ENCODE measurements at regions not wholly inside any gene's neighbourhood (a gene's known extent, or its start where the extent isn't known, plus 50 kb on each side); places are given as distances from the start of the nearest gene placed in this dataset.
A peak's percentile ranks its signal among the peaks of the same experiment; 100 is the strongest.

DNA sequence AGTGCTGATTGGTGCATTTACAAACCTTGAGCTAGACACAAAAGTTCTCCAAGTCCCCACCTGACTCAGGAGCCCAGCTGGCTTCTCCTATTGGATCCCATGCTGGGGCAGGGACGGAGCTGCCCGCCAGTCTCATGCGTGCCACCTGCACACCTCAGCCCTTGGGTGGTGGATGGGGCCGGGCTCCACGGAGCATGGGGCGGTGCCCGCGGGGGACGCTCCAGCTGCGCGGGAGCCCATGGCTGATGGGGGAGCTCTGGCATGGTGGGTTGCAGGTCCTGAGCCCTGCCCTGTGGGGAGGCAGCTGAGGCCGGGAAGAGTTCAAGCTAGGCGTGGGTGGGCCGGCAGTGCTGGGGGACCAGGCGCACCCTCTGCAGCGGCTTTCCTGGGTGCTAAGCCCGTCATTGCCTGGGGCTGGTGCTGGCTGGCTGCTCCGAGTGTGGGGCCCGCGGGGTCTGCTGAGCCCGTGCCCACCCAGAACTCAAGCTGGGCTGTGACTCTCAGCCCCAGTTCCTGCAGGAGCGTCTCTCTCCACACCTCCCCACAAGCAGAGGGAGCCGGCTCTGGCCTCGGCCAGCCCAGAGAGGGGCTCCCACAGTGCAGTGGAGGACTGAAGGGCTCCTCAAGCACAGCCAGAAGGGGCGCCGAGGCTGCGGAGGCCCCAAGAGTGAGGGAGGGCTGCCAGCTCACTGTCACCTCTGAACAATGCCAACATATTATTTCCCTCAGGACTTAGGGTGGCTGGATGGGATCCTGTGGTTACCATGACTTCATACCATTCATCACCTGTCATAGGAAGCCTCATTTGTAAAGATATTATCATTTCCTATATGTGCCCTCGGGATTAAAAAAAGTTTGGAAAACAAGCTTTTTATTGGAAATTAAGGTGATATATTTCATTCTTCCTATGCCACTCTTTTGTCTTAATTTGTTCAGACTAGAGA lies 688.7 kb downstream of the ETS1 start:
- Mint-ChIP-seq H3K36me3 (ENCODE audit: insufficient read depth) (no peaks in the 10 kb centered on the region), H3K27me3 (ENCODE audit: low read depth) (no peaks in the 10 kb centered on the region), H3K9me3 (no peaks in the 10 kb centered on the region), H3K4me1 (ENCODE audit: low read depth) (no peaks in the 10 kb centered on the region), H3K4me3 (no peak overlapping the region)
- no peak for DNase-seq
- ATAC-seq, result no peak

DNA sequence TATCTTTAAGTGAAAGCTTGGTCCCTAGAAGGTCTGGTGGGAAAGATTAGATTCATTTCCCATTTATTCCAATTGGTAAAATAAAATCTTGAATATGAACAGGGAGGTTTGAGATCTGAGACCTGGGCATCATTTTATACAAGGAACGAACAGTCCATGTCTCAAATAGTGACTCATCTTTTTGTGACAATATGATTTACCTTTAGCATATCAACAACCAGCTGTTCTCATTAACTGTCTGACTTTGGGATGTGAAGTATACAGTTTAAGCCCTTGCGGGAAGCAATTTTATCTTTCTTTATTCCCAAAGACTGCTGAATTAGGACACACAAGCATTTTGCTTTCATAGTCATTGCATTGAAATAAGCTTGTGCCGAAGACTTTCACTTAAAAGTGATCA lies 691.6 kb downstream of the ETS1 start:
- no peaks in the 10 kb centered on the region for H3K27me3 Mint-ChIP-seq (ENCODE audit: low read depth)
- DNase-seq (no peak), ATAC-seq (no peak)
- no peak overlapping the region for H3K4me3 Mint-ChIP-seq
- no peaks in the 10 kb centered on the region for H3K36me3 Mint-ChIP-seq (ENCODE audit: insufficient read depth)
- no peaks in the 10 kb centered on the region for H3K4me1 Mint-ChIP-seq (ENCODE audit: low read depth)
- no peaks in the 10 kb centered on the region for H3K9me3 Mint-ChIP-seq

DNA sequence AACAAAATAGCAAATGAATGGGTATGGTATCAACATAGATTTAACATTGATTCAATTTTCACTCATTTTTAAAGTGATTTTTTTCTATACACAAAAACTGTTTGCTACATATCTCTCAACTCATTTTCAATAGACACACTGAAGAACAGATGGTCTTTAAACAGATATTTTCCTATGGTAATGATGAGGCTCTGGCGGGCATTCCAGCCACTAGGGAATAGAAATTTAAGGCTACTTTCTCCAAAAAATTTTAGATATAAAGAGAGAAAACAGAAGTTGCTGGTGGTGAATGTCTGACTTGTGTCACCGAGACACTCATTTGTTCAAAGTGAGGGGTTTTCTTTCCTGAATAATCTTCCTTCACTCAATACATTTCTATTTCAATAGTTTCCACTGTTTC lies 693.0 kb downstream of the ETS1 start:
- ATAC-seq, result no peak
- Mint-ChIP-seq H3K9me3 (no peaks in the 10 kb centered on the region), H3K4me3 (no peak overlapping the region), H3K36me3 (ENCODE audit: insufficient read depth) (no peaks in the 10 kb centered on the region), H3K27me3 (ENCODE audit: low read depth) (peaks cover 5% of the 10 kb centered on the region), H3K4me1 (ENCODE audit: low read depth) (no peaks in the 10 kb centered on the region)
- no peak for DNase-seq

DNA sequence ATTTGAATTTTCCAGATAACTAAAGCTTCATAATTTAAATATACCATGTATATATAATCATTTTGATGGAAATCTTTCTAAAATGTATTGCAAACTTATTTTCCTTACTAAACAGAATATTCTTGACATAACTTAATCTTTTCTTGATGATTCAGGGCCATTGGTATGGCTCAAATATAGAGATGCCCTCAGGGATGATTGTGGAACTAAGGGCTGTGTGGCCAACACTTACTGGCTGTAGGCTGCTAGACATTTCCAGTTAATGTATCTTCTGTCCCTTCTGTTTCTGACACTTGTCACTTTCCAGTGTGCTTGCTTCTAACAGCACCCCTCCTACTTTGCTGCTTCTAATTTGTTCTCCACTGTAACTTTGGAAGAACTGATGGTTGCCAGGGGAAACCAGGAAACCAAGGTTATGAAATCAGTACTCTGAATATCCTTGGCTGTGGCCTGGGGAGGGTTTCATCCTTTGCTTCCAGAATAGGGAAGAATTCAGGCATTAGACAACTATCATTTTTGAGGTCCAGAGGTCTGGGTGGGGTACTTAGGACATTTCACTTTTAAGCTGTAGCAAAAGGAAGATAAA lies 697.2 kb downstream of the ETS1 start:
- Mint-ChIP-seq H3K27me3 (ENCODE audit: low read depth) (peaks cover 11% of the 10 kb centered on the region), H3K4me1 (ENCODE audit: low read depth) (no peaks in the 10 kb centered on the region), H3K9me3 (peaks cover 9% of the 10 kb centered on the region), H3K36me3 (ENCODE audit: insufficient read depth) (no peaks in the 10 kb centered on the region), H3K4me3 (no peak overlapping the region)
- DNase-seq (no peak), ATAC-seq (no peak)

DNA sequence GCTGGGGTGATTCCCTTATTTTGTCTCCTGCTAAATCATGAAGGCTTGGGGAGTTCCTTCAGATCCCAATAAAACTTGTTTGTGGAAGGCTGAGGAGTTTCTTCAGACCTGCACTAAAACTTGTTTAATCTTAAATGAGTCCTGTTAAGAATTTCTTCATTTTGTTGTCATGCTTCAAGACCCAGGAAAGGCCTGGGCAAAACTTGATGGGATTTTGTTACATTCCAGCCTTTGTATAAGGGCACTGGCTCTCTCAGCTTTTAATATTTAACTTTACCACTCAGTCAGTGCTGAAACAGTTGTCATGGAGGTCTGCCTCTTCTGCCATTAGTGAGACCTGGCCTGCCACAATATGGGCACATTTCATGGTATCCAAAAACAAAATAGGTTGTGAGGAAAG lies 699.0 kb downstream of the ETS1 start:
- DNase-seq, result no peak
- no peak overlapping the region for H3K4me3 Mint-ChIP-seq
- no peaks in the 10 kb centered on the region for H3K4me1 Mint-ChIP-seq (ENCODE audit: low read depth)
- H3K36me3 Mint-ChIP-seq (ENCODE audit: insufficient read depth), result no peaks in the 10 kb centered on the region
- peaks cover 11% of the 10 kb centered on the region for H3K27me3 Mint-ChIP-seq (ENCODE audit: low read depth)
- no peak for ATAC-seq
- peaks cover 9% of the 10 kb centered on the region for H3K9me3 Mint-ChIP-seq

DNA sequence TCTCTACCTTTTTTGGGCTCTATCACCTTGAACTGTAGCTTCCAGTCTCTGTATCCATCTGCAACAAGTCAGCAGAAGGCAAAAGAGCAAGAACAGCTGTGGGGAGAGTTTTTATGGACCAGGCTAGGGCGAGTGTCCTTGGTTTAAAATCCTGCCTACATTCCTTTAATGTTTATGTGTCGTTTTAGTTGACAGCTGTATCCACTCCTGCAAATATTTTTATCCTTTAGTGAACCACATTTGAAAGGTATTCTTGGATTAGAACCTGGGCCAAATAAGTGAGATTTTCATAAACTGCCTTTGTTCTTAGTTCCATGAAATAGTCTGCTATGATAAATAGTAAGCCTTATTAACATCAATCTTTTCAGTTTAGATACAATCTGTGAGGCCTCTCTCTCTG lies 712.2 kb downstream of the ETS1 start:
- ATAC-seq (no peak), DNase-seq (no peak)
- H3K27me3 Mint-ChIP-seq (ENCODE audit: low read depth), result peaks cover 19% of the 10 kb centered on the region
- no peak overlapping the region for H3K4me3 Mint-ChIP-seq
- no peaks in the 10 kb centered on the region for H3K36me3 Mint-ChIP-seq (ENCODE audit: insufficient read depth)
- H3K4me1 Mint-ChIP-seq (ENCODE audit: low read depth), result no peaks in the 10 kb centered on the region
- no peaks in the 10 kb centered on the region for H3K9me3 Mint-ChIP-seq

DNA sequence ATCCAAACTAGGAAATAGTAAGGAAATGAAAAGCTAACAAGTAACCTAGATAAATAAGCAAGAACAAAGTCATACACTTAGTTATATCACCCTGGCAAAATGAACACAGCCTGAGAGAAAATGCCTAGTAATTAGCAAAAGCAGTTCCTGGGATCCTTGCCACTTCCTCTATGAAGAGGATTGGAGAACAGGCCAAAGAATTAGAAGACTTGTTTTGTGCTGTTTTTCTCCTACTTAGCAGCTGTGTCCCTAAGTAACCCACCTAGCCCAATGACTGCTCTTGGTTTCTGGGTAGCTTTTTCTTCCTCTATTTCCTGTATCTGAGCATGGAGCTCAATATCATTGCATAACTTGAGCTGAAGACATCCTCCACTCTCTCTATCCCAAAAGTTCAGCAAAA lies 713.9 kb downstream of the ETS1 start:
- no peaks in the 10 kb centered on the region for H3K4me1 Mint-ChIP-seq (ENCODE audit: low read depth)
- no peak overlapping the region for H3K4me3 Mint-ChIP-seq
- H3K27me3 Mint-ChIP-seq (ENCODE audit: low read depth), result peaks cover 15% of the 10 kb centered on the region
- no peaks in the 10 kb centered on the region for H3K9me3 Mint-ChIP-seq
- DNase-seq (no peak), ATAC-seq (no peak)
- no peaks in the 10 kb centered on the region for H3K36me3 Mint-ChIP-seq (ENCODE audit: insufficient read depth)

DNA sequence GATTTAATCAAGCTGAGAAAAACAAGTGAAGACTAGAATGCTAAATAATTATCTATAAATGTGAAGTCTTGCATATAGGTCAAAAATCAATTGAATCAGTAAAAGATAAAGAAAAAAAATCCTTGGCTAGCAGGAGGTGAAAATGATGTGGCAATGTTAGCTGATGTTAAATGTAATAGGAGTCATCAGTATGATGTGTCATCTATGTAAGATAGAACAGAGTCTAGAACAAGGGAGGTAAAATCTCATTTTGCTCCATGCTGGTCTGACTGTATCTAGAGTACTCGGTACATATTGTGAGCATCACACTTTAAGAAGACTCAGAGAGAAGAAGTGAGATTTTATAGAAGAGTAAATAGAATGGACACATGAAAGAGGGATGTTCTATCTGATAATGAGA lies 721.2 kb downstream of the ETS1 start:
- Mint-ChIP-seq H3K4me1 (ENCODE audit: low read depth) (no peaks in the 10 kb centered on the region), H3K9me3 (no peaks in the 10 kb centered on the region), H3K4me3 (no peak overlapping the region), H3K27me3 (ENCODE audit: low read depth) (peaks cover 14% of the 10 kb centered on the region), H3K36me3 (ENCODE audit: insufficient read depth) (no peaks in the 10 kb centered on the region)
- ATAC-seq (no peak), DNase-seq (no peak)

DNA sequence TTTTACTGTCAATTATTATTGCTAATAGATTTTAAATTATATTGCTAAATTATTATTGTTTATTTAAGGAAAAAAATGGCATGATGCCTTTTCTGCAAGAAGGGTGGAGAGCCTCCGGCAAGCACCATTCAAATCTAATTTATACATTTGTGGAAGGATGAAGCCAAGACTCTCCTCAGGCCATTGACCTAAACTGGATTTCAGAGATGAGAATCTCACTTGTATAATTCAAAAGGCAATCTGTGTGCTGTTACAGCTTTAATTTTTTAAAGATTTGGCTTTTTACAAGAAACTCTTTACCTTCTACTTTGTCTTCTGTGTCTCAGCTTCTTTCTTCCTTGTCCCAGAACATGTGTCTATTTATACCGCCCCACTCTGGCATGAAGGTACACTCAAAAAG lies 722.5 kb downstream of the ETS1 start:
- no peaks in the 10 kb centered on the region for H3K36me3 Mint-ChIP-seq (ENCODE audit: insufficient read depth)
- no peak for DNase-seq
- peaks cover 14% of the 10 kb centered on the region for H3K27me3 Mint-ChIP-seq (ENCODE audit: low read depth)
- no peaks in the 10 kb centered on the region for H3K9me3 Mint-ChIP-seq
- H3K4me1 Mint-ChIP-seq (ENCODE audit: low read depth), result no peaks in the 10 kb centered on the region
- no peak overlapping the region for H3K4me3 Mint-ChIP-seq
- no peak for ATAC-seq

DNA sequence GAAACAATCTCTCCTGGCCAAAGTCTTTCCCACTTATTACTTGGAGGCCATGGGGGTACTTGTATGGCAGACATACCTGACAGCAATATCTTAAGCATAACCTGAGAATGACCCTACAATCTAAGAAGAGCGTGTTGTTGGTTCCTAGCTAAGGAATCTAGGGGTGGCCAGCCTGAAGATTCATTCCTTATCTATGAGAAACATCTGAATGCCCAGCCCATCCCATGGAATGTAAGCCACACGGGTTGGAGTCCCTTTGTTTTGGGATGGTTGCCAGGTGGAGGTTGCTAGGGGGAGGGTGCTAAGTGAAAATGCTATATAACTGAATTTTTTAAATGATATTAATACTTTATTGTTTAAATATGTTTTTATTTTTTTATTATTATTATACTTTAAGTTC lies 725.0 kb downstream of the ETS1 start:
- ATAC-seq (no peak), DNase-seq (no peak)
- Mint-ChIP-seq H3K4me3 (no peak overlapping the region), H3K27me3 (ENCODE audit: low read depth) (peaks cover 21% of the 10 kb centered on the region), H3K36me3 (ENCODE audit: insufficient read depth) (no peaks in the 10 kb centered on the region), H3K4me1 (ENCODE audit: low read depth) (no peaks in the 10 kb centered on the region), H3K9me3 (no peaks in the 10 kb centered on the region)

DNA sequence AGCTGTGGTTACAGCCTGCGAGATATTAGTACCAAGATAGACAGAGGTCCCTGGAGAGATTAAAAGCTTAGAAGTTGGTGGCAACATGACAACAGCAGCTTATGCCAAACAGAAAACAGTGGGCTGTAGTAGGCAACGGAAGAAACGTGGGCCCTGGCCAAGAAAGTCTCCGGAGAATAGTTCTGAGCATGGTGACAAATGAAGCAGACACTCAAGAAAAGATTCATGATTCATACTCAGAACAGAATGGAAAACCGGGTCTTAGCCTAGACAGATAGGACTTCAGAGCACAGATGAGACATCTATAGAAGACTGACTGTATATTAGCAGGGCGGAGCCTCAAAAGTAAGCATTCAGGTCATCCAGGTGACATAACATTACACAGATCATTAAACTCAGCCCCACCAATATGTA lies 727.4 kb downstream of the ETS1 start:
- Mint-ChIP-seq H3K4me1 (ENCODE audit: low read depth) (no peaks in the 10 kb centered on the region), H3K36me3 (ENCODE audit: insufficient read depth) (no peaks in the 10 kb centered on the region), H3K4me3 (no peak overlapping the region), H3K27me3 (ENCODE audit: low read depth) (peaks cover 18% of the 10 kb centered on the region), H3K9me3 (no peaks in the 10 kb centered on the region)
- DNase-seq, result no peak
- no peak for ATAC-seq

DNA sequence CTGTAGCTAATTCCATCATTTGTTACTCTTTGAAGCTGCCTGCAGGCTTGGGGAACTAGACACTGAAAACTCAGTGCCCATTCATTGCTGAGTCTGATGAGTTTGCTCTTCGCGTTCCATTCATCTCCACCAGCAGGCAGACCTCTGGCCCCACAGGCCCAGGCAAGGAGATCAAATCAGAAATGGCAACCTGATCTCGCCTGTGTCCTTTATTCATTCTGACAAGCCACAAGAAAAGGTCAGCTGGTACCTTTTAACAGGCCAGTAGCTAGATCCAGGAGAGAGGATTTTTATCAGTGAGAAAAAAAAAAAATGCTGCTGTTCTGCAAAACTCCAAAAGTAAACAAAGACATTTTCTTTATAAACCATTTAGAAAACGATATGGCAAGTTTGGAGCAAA lies 742.5 kb downstream of the ETS1 start:
- no peak overlapping the region for H3K4me3 Mint-ChIP-seq
- no peak for DNase-seq
- H3K27me3 Mint-ChIP-seq (ENCODE audit: low read depth), result peaks cover 9% of the 10 kb centered on the region
- H3K4me1 Mint-ChIP-seq (ENCODE audit: low read depth), result no peaks in the 10 kb centered on the region
- no peaks in the 10 kb centered on the region for H3K36me3 Mint-ChIP-seq (ENCODE audit: insufficient read depth)
- ATAC-seq, result no peak
- H3K9me3 Mint-ChIP-seq, result no peaks in the 10 kb centered on the region

DNA sequence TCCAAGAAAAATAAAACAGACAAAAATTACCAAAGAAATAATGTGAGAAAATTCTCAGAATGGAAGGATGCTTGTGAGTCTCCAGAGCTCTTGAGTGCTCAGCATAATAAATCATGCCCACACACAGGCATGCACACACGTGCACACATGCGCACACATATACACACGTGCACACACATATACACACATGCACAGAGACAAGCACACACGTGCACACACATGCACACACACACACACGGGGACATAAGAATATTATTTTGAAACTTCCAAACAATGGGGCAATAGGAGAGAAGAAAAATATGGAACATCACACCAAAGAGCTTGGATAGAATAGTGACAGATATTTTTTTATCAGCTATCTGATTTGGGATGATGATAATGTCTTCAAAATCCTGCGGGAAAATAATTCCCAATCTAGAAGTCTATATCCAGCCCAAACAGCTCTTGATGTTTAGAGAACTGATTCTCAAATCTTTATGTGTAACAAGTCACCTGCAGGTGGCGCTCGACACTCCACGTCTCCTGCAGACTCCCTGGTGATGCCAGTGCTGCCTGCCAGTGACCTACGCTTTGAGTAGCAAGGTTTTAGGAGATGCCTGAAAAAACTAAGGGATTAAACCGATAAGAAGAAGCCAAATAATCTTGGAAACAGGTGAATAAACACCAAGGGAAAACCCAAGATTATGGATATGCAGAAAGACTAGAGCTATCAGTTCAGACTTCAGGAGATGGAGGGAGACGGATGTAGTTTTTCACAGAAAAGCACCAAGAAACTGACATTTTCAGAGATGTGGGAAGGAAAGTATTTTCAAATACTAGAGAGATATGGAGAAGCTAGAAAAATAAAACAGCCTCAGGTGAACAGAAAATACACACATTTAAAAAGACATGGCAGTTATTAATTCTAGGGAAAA lies 743.6 kb downstream of the ETS1 start:
- peaks cover 9% of the 10 kb centered on the region for H3K27me3 Mint-ChIP-seq (ENCODE audit: low read depth)
- no peaks in the 10 kb centered on the region for H3K4me1 Mint-ChIP-seq (ENCODE audit: low read depth)
- DNase-seq (peak; percentile 36), ATAC-seq (peak in 1 of 2 donors; percentile 43)
- H3K36me3 Mint-ChIP-seq (ENCODE audit: insufficient read depth), result no peaks in the 10 kb centered on the region
- H3K9me3 Mint-ChIP-seq, result no peaks in the 10 kb centered on the region
- H3K4me3 Mint-ChIP-seq, result no peak overlapping the region

DNA sequence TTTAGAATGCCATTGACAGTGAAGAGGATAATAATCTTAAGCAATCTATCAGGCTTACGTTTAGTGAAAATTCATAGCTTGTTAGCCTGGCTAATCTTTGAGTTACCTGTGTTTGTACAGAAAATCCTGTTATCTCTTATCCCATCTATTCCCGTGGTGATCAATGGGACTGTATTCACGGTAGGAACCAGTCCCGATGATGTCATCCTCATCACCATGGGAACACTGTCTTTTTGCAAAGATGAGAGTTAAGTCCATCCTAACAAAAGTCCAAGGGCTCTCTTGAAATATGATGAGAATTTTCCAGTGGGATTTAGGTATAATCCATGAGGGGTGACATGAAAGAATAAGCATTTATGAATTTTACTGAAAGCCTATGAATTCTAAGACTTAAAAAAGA lies 762.2 kb downstream of the ETS1 start:
- Mint-ChIP-seq H3K4me3 (no peak overlapping the region), H3K4me1 (ENCODE audit: low read depth) (no peaks in the 10 kb centered on the region), H3K27me3 (ENCODE audit: low read depth) (peaks cover 19% of the 10 kb centered on the region), H3K36me3 (ENCODE audit: insufficient read depth) (no peaks in the 10 kb centered on the region), H3K9me3 (no peaks in the 10 kb centered on the region)
- DNase-seq, result no peak
- ATAC-seq, result no peak
